Tibial nerve (tissue), 1 donor: ENCODE measurements at regions not wholly inside any gene's neighbourhood (a gene's known extent, or its start where the extent isn't known, plus 50 kb on each side); places are given as distances from the start of the nearest gene placed in this dataset. TPM values are rescaled to one million over a fixed set of nuclear protein-coding genes. Genes with fewer than 3 reads are reported as not detected.

Source experiments
- small RNA-seq: library from RNA; depleted of rRNA; stranded (forward); fragments of <200 nt; gene quantifications from one replicate; pipeline ENCODE3, GENCODE V24; 2016

Small RNA genes lying in the stretch of these regions (small RNA-seq; reads per million reads assigned to genes)
- gene AP003385.4 (not detected), gene AP003716.2 (not detected), gene RNU6-46P (not detected)
